ENCODE measurements at regions not wholly inside any gene's neighbourhood (a gene's known extent, or its start where the extent isn't known, plus 50 kb on each side); places are given as distances from the start of the nearest gene placed in this dataset.

DNA sequence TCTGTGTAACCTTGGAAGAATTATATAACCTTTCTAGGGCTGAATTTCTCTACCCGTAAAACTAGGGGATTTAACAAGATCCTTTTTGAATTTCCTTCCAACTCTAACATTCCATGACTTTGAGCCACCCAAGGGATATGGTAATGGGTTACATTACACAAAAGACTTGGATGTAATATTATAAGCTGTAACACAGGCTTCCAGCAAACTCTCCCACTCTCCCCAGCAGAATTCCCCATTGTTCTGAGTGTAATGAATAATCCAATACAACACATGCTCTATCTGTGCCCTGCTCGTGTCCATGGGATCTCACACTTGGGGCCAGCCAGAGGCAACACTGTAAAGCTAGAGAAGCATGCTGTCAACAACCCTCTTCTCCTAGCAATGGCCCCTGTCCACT is 790.6 kb upstream of the AUTS2 start:
- TF ChIP-seq, protein P1, sequence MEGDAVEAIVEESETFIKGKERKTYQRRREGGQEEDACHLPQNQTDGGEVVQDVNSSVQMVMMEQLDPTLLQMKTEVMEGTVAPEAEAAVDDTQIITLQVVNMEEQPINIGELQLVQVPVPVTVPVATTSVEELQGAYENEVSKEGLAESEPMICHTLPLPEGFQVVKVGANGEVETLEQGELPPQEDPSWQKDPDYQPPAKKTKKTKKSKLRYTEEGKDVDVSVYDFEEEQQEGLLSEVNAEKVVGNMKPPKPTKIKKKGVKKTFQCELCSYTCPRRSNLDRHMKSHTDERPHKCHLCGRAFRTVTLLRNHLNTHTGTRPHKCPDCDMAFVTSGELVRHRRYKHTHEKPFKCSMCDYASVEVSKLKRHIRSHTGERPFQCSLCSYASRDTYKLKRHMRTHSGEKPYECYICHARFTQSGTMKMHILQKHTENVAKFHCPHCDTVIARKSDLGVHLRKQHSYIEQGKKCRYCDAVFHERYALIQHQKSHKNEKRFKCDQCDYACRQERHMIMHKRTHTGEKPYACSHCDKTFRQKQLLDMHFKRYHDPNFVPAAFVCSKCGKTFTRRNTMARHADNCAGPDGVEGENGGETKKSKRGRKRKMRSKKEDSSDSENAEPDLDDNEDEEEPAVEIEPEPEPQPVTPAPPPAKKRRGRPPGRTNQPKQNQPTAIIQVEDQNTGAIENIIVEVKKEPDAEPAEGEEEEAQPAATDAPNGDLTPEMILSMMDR (IDR thresholded peaks at IDR 0.05; ENCODE audit: control insufficient read depth, extremely low read depth, insufficient read depth) = no peak
- no peak for DNase-seq (ENCODE audit: low read depth)
- no peak overlapping the region for H3K4me3 ChIP-seq (ENCODE audit: low read depth, low read length)

DNA sequence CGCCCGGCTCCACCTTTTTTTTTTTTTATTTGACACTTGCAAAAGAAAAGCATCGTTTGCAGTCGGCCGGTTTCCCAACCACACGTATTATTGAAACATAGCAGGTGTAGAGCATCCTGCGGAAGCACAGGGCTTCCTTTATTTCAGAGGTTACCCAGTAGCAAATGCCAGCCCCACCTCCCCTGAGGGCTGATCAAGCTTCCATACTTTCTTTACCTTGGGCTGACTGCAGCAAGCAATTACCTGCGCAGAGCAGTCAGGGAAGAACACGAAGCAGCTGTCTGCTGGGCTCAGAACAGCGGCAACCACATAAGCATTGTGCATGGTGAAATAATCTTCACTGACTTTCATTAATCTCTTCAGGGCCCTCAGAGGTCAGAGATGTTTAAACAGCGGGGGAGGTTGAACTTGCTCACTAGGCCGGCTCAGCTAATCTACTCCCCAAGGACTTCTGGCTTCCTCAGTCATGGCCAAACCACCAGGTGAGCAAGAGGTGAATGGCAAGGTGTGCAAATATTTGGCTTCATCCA is 784.7 kb upstream of the AUTS2 start:
- TF ChIP-seq, protein P1 (IDR thresholded peaks at IDR 0.05; ENCODE audit: control insufficient read depth, extremely low read depth, insufficient read depth) = no peak
- peak; percentile 33 for DNase-seq (ENCODE audit: low read depth)

DNA sequence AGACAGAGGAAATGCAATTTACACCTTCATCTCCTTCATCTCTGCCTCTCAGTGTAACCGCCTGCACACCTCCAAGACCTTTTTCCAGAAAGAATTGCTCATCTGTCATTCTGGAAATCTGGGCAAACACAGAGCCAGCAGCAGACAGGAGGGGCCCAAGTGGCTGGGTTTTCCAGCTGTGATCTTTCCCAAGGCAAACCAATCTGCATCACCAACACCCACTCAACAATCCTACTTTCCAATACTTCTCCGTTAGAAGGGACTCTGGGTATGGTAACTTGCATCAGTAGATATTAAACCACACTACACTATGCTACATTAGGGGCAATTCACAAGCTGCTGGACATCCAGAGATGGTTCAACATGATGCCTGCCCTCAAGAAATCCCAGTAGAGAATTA is 781.8 kb upstream of the AUTS2 start:
- no peak overlapping the region for H3K4me3 ChIP-seq (ENCODE audit: low read depth, low read length)
- no peak for DNase-seq (ENCODE audit: low read depth)
- TF ChIP-seq, protein P1 (IDR thresholded peaks at IDR 0.05; ENCODE audit: control insufficient read depth, extremely low read depth, insufficient read depth) = no peak

More for the DNA sequence above, 784.7 kb upstream of the AUTS2 start:
- no peak overlapping the region for H3K4me3 ChIP-seq (ENCODE audit: low read depth, low read length)

DNA sequence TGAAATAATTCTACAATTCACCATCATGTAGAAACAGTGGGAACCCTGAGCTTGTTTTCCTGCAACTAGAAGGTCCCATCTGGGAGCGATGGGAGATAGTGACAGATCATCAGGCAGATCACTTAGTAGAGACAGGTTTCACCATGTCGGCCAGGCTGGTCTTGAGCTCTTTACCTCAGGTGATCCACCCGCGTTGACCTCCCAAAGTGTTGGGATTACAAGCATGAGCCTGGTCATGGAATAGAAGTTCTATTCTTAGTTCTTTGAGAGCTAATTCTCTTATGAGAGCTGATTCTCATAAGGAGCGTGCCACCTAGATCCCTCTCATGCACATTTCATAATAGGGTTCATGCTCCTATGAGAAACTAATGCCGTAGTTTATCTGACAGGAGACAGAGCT is 778.0 kb upstream of the AUTS2 start:
- no peak for DNase-seq (ENCODE audit: low read depth)
- TF ChIP-seq, protein P1 (IDR thresholded peaks at IDR 0.05; ENCODE audit: control insufficient read depth, extremely low read depth, insufficient read depth) = no peak
- no peak overlapping the region for H3K4me3 ChIP-seq (ENCODE audit: low read depth, low read length)

DNA sequence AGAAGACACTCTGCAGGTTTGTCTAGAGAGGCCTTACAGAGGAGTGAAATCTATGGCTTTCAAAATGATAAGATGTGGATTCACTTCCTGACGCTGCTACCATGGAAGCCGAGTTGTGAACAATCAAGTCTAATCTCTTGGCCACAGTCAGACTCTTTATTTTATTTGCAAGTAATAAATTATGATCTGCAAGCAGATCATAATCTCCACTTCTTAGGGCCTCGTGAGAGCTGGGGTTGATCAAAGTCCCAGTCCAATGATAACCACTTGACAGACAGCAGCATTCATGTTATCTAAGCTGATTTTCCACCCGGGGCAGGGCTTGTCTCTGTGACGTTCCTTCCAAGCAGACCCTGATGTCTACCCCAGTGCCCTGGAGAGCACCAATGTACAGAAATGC is 776.4 kb upstream of the AUTS2 start:
- TF ChIP-seq, protein P1 (IDR thresholded peaks at IDR 0.05; ENCODE audit: control insufficient read depth, extremely low read depth, insufficient read depth) = no peak
- no peak overlapping the region for H3K4me3 ChIP-seq (ENCODE audit: low read depth, low read length)
- DNase-seq (ENCODE audit: low read depth) = no peak

DNA sequence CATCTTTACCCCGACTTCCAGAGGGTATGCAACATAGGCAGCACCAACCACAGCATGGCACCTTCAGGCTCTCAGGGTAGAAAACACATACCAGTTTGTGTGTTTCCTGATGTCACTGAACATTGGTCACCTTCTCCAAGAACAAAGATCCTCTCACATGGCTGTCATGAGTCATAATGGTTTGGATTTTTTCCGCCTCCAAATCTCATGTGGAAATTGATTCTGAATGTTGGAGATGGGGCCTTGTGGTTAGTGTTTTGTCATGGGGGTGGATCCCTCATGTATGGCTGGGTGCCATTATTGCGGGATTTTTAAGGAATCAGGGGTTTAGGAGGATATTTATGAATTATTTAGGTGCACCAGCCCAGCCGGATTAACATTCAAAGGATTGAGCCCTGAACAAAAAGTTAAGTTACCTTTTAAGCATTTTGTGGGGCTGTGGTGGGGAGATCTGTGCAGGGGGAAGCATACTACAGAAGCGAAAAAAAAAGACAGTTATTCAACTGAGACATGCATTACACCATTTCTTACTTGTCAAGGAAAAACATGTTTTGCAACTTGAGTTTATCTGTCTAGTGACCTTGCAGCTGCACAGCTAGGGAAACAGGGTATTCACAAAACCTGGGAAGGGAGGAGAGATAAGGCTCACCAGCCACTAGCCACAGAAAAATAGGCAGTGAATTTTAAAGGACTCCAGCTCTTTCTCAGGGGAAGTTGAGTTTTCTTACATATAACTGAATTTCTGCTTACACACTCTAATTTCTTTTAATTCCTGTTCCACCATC is 774.1 kb upstream of the AUTS2 start:
- no peak overlapping the region for H3K4me3 ChIP-seq (ENCODE audit: low read depth, low read length)
- TF ChIP-seq, protein P1 (IDR thresholded peaks at IDR 0.05; ENCODE audit: control insufficient read depth, extremely low read depth, insufficient read depth) = no peak
- DNase-seq (ENCODE audit: low read depth) = no peak

DNA sequence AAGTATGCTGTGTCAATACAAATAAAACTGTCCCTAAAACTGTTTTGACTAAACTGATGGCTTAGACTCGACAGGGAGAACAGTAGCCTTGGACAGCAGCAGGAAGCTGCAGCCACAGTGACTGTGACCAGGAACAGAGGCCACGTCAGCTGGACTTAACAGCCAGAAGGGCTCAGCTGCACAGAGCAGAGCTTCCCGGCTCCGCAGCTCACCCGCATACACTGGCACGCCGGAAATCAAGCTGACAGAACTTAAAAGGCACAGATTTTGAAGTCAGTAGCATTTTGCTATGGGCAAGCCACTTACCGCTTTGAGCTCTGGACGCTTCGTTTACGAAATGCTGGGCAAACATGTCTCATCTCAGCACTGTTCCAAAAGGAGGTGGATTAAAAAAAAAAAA is 769.7 kb upstream of the AUTS2 start:
- TF ChIP-seq, protein P1 (IDR thresholded peaks at IDR 0.05; ENCODE audit: control insufficient read depth, extremely low read depth, insufficient read depth) = no peak
- H3K4me3 ChIP-seq (ENCODE audit: low read depth, low read length) = no peak overlapping the region
- DNase-seq (ENCODE audit: low read depth) = no peak

Measured in LNCaP clone FGC (cell line).